ENCODE measurements at regions not wholly inside any gene's neighbourhood (a gene's known extent, or its start where the extent isn't known, plus 50 kb on each side); places are given as distances from the start of the nearest gene placed in this dataset.

- no peak overlapping the region for H3K4me3 ChIP-seq (replicated peaks in 1 of 4; ENCODE audit: control extremely low read depth in 1 of 4, insufficient read depth in 1 of 4, low read depth in 3 of 4, low read length in 4 of 4)
- no peaks in the 10 kb centered on the region for H3K4me1 ChIP-seq (ENCODE audit: control insufficient read depth, extremely low read depth, insufficient read depth, low read length)
- no peak overlapping the region for H3K27ac ChIP-seq (ENCODE audit: insufficient read depth, low read length)
- H2AFZ ChIP-seq (ENCODE audit: low read length): no peak overlapping the region
- no peak overlapping the region for H3K4me2 ChIP-seq (ENCODE audit: extremely low read depth, insufficient read depth, low read length)
- H3K9me3 ChIP-seq (ENCODE audit: control insufficient read depth, insufficient read depth, low read depth, low read length): no peaks in the 10 kb centered on the region
- no peaks in the 10 kb centered on the region for H4K20me1 ChIP-seq (ENCODE audit: control insufficient read depth, extremely low read depth, insufficient read depth, low read length)
- TF ChIP-seq EZH2 (IDR thresholded peaks at IDR 0.05; ENCODE audit: low read length, missing control alignments): no peak
- TF ChIP-seq, protein P1, sequence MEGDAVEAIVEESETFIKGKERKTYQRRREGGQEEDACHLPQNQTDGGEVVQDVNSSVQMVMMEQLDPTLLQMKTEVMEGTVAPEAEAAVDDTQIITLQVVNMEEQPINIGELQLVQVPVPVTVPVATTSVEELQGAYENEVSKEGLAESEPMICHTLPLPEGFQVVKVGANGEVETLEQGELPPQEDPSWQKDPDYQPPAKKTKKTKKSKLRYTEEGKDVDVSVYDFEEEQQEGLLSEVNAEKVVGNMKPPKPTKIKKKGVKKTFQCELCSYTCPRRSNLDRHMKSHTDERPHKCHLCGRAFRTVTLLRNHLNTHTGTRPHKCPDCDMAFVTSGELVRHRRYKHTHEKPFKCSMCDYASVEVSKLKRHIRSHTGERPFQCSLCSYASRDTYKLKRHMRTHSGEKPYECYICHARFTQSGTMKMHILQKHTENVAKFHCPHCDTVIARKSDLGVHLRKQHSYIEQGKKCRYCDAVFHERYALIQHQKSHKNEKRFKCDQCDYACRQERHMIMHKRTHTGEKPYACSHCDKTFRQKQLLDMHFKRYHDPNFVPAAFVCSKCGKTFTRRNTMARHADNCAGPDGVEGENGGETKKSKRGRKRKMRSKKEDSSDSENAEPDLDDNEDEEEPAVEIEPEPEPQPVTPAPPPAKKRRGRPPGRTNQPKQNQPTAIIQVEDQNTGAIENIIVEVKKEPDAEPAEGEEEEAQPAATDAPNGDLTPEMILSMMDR (conservative IDR thresholded peaks at IDR 0.05 in 1 of 2, IDR thresholded peaks at IDR 0.05 in 1 of 2; ENCODE audit: low read depth in 1 of 2, low read length in 2 of 2): no peak
- H3K27me3 ChIP-seq (ENCODE audit: control insufficient read depth, insufficient read depth, low read length): no peaks in the 10 kb centered on the region
- no peaks in the 10 kb centered on the region for H3K79me2 ChIP-seq (ENCODE audit: control insufficient read depth, insufficient read depth, low read length)
- no peak overlapping the region for H3K9ac ChIP-seq (ENCODE audit: insufficient read depth, low read length)
- DNase-seq (ENCODE audit: low read depth in 2 of 2): no peak
- H3K36me3 ChIP-seq (ENCODE audit: control insufficient read depth, insufficient read depth, low read length): no peaks in the 10 kb centered on the region
These were observed 457.9 kb downstream of the TBC1D32 start for GRCh38 chr6:120876424-120876823.

GRCh38 chr6:120875900-120876299, 458.4 kb downstream of the TBC1D32 start:
- no peaks in the 10 kb centered on the region for H3K27me3 ChIP-seq (ENCODE audit: control insufficient read depth, insufficient read depth, low read length)
- no peaks in the 10 kb centered on the region for H4K20me1 ChIP-seq (ENCODE audit: control insufficient read depth, extremely low read depth, insufficient read depth, low read length)
- no peak for TF ChIP-seq EZH2 (IDR thresholded peaks at IDR 0.05; ENCODE audit: low read length, missing control alignments)
- TF ChIP-seq, protein P1 (conservative IDR thresholded peaks at IDR 0.05 in 1 of 2, IDR thresholded peaks at IDR 0.05 in 1 of 2; ENCODE audit: low read depth in 1 of 2, low read length in 2 of 2): no peak
- no peaks in the 10 kb centered on the region for H3K4me1 ChIP-seq (ENCODE audit: control insufficient read depth, extremely low read depth, insufficient read depth, low read length)
- H3K79me2 ChIP-seq (ENCODE audit: control insufficient read depth, insufficient read depth, low read length): no peaks in the 10 kb centered on the region
- no peak overlapping the region for H2AFZ ChIP-seq (ENCODE audit: low read length)
- H3K27ac ChIP-seq (ENCODE audit: insufficient read depth, low read length): no peak overlapping the region
- no peak for DNase-seq (ENCODE audit: low read depth in 2 of 2)
- no peaks in the 10 kb centered on the region for H3K36me3 ChIP-seq (ENCODE audit: control insufficient read depth, insufficient read depth, low read length)
- no peaks in the 10 kb centered on the region for H3K9me3 ChIP-seq (ENCODE audit: control insufficient read depth, insufficient read depth, low read depth, low read length)
- no peak overlapping the region for H3K4me3 ChIP-seq (replicated peaks in 1 of 4; ENCODE audit: control extremely low read depth in 1 of 4, insufficient read depth in 1 of 4, low read depth in 3 of 4, low read length in 4 of 4)
- H3K4me2 ChIP-seq (ENCODE audit: extremely low read depth, insufficient read depth, low read length): no peak overlapping the region
- no peak overlapping the region for H3K9ac ChIP-seq (ENCODE audit: insufficient read depth, low read length)

- H3K4me3 ChIP-seq (replicated peaks in 1 of 4; ENCODE audit: control extremely low read depth in 1 of 4, insufficient read depth in 1 of 4, low read depth in 3 of 4, low read length in 4 of 4): no peak overlapping the region
- H3K36me3 ChIP-seq (ENCODE audit: control insufficient read depth, insufficient read depth, low read length): no peaks in the 10 kb centered on the region
- no peaks in the 10 kb centered on the region for H3K79me2 ChIP-seq (ENCODE audit: control insufficient read depth, insufficient read depth, low read length)
- H3K9ac ChIP-seq (ENCODE audit: insufficient read depth, low read length): no peak overlapping the region
- H3K27ac ChIP-seq (ENCODE audit: insufficient read depth, low read length): no peak overlapping the region
- H4K20me1 ChIP-seq (ENCODE audit: control insufficient read depth, extremely low read depth, insufficient read depth, low read length): no peaks in the 10 kb centered on the region
- no peak for TF ChIP-seq EZH2 (IDR thresholded peaks at IDR 0.05; ENCODE audit: low read length, missing control alignments)
- TF ChIP-seq, protein P1 (conservative IDR thresholded peaks at IDR 0.05 in 1 of 2, IDR thresholded peaks at IDR 0.05 in 1 of 2; ENCODE audit: low read depth in 1 of 2, low read length in 2 of 2): no peak
- H3K9me3 ChIP-seq (ENCODE audit: control insufficient read depth, insufficient read depth, low read depth, low read length): no peaks in the 10 kb centered on the region
- H2AFZ ChIP-seq (ENCODE audit: low read length): no peak overlapping the region
- DNase-seq (ENCODE audit: low read depth in 2 of 2): no peak
- H3K4me1 ChIP-seq (ENCODE audit: control insufficient read depth, extremely low read depth, insufficient read depth, low read length): no peaks in the 10 kb centered on the region
- no peak overlapping the region for H3K4me2 ChIP-seq (ENCODE audit: extremely low read depth, insufficient read depth, low read length)
- no peaks in the 10 kb centered on the region for H3K27me3 ChIP-seq (ENCODE audit: control insufficient read depth, insufficient read depth, low read length)
These were observed 459.9 kb downstream of the TBC1D32 start for GRCh38 chr6:120874422-120874821.
